Heart left ventricle (tissue), 16 donors: ENCODE measurements at regions not wholly inside any gene's neighbourhood (a gene's known extent, or its start where the extent isn't known, plus 50 kb on each side); places are given as distances from the start of the nearest gene placed in this dataset.
"Not testable (repeated sequence)": the region's sequence is repeated elsewhere in the genome, so short reads cannot be mapped to it uniquely, and the experiment has no call there.

Source experiments
- ATAC-seq, 4 donors: fragments of 200-7000 bp; cut with Tn5 transposase; one replicate each; pipeline ENCODE4 v1.9.1; 2020 to 2022; ENCODE audit warnings: moderate library complexity in 4 of 4, mild to moderate bottlenecking in 3 of 4, moderate number of reproducible peaks in 1 of 4
- DNase-seq, 5 donors: peaks; one replicate each; pipeline ENCODE4 v3.0.0-alpha.2; 2020
- H3K27ac ChIP-seq, 12 donors: fragments of 200-600 bp; sonication (generic) in 4 of 12; one replicate each; pipeline versions ENCODE4 v1.5.0 to v1.8.0; 2016 to 2022; ENCODE audit warnings: mild to moderate bottlenecking in 2 of 12
- H3K27me3 ChIP-seq, 9 donors: fragments of 200-600 bp; sonication (generic) in 2 of 9; one replicate each; pipeline versions ENCODE4 v1.5.1 to v1.8.0; 2016 to 2022; ENCODE audit warnings: mild to moderate bottlenecking in 3 of 9
- H3K36me3 ChIP-seq, 9 donors: fragments of 200-600 bp; sonication (generic) in 2 of 9; one replicate each; pipeline versions ENCODE4 v1.5.0 to v1.8.0; 2018 to 2022; ENCODE audit warnings: mild to moderate bottlenecking in 2 of 9
- H3K4me1 ChIP-seq, 12 donors: fragments of 200-600 bp; sonication (generic) in 4 of 12; one replicate each; pipeline versions ENCODE4 v1.5.0 to v1.8.0; 2016 to 2022; ENCODE audit warnings: mild to moderate bottlenecking in 3 of 12
- H3K4me3 ChIP-seq, 12 donors: fragments of 200-600 bp; sonication (generic) in 4 of 12; one replicate each; pipeline versions ENCODE4 v1.5.0 to v1.8.0; 2017 to 2022; ENCODE audit warnings: mild to moderate bottlenecking in 9 of 12, moderate library complexity in 4 of 12
- H3K9me3 ChIP-seq, 12 donors: fragments of 200-600 bp; sonication (generic) in 4 of 12; one replicate each; pipeline versions ENCODE4 v1.5.0 to v1.8.0; 2016 to 2022; ENCODE audit warnings: mild to moderate bottlenecking in 1 of 12
- CTCF ChIP-seq, 12 donors: fragments of 200-600 bp; sonication (generic) in 4 of 12; IDR thresholded peaks; one replicate each; pipeline versions ENCODE4 v1.5.0 to v1.8.0; 2018 to 2022; ENCODE audit warnings: antibody characterized with exemption in 12 of 12, mild to moderate bottlenecking in 5 of 12
- POLR2A ChIP-seq, 2 donors: fragments of 450-650 bp; IDR thresholded peaks; one replicate each; pipeline ENCODE4 v1.6.1; 2017; ENCODE audit warnings: antibody characterized with exemption in 2 of 2, mild to moderate bottlenecking in 2 of 2, moderate library complexity in 2 of 2
- WGBS, 4 donors: extraction: QIAGEN DNeasy Blood & Tissue Kit in 2 of 4; methylation state at CpG; one replicate each; pipeline versions ENCODE4 v1.1.5 to v1.1.7; 2013 to 2018; 5-methylcytosine and 5-hydroxymethylcytosine counted together
- intact Hi-C, 10 donors: fragments of 100-400 bp; cut with DNase I; formaldehyde crosslinking; loops; one replicate each; pipeline versions ENCODE4 v1.11.1 to v1.14.2; 2022
- donor health status: ischemic (EF 13 %, LVEDD 7.1; RV severe dilation, severe dysfunction).
- donor health status: healthy with polysubstance abuse.
- donor health status: DM: no; HTN: yes; CAD: no.
- donor health status: DM: no; HTN: no; CAD: no.
- donor health status: ischemic (EF 25% LVEDD 6.9; RV normal size, moderate dysfunction).
- donor health status: ischemic (EF 25% LVEDD 5.7; RV mildly dilated, moderate dysfunction).
- donor health status: healthy.
- donor health status: DM: yes; HTN: yes; CAD: no.
- donor health status: ischemic (EF 35%, LVEDD 5.7; RV mildly dilated, moderate dysfunction).
- donor health status: nonischemic (EF 11% LVEDD 7.7; RV severe dilation, severe dysfunction).
- donor health status: DM: yes; HTN: yes; CAD: no.
- donor health status: PGD.
- donor health status: ischemic (EF 29% LVEDD 5.4; RV normal size, mild dysfunction).
- donor health status: nonischemic (EF 23%, LVEDD 6.1; RV moderate dilation, normal function).

GRCh38 chr10:3874990-3875841 is 90.2 kb upstream of the KLF6 start:
- H3K27me3 ChIP-seq: no peaks in the 10 kb centered on the region
- DNase-seq: peak in 1 of 5 donors; percentile 39
- TF ChIP-seq CTCF (IDR thresholded peaks at IDR 0.05) (no peak), POLR2A (IDR thresholded peaks at IDR 0.05) (no peak)
- peak overlapping the region in 5 of 12 donors; percentile 20 to 83 (median 43) for H3K27ac ChIP-seq
- intact Hi-C loops: no loop called here
- no peaks in the 10 kb centered on the region for H3K9me3 ChIP-seq
- H3K4me3 ChIP-seq: peak overlapping the region in 1 of 12 donors; percentile 15
- peaks cover 0 to 57% (median 5%) of the 10 kb centered on the region in 12 donors for H3K4me1 ChIP-seq
- peak in 3 of 4 donors; percentile 41 to 78 (median 47) for ATAC-seq
- no peaks in the 10 kb centered on the region for H3K36me3 ChIP-seq
- WGBS, 4 donors: 65 to 75% (median 66%) methylated on average over 6 of the region's 6 CpGs

- DNase-seq, H3K9me3 ChIP-seq, H3K36me3 ChIP-seq, intact Hi-C loops, H3K27me3 ChIP-seq, ATAC-seq, H3K4me3 ChIP-seq: not testable (repeated sequence)
- Histone ChIP-seq H3K4me1 (peaks cover 0 to 60% (median 5%) of the 10 kb centered on the region in 12 donors), H3K27ac (peak overlapping the region in 4 of 12 donors; percentile 20 to 83 (median 46))
- WGBS, 4 donors: 80 to 94% (median 88%) methylated on average over 4 of the region's 4 CpGs
These were observed 89.6 kb upstream of the KLF6 start for GRCh38 chr10:3874610-3874989.

- Histone ChIP-seq H3K9me3 (no peaks in the 10 kb centered on the region), H3K27ac (peak overlapping the region in 5 of 12 donors; percentile 13 to 83 (median 44)), H3K4me1 (peaks cover 0 to 67% (median 7%) of the 10 kb centered on the region in 12 donors), H3K36me3 (no peaks in the 10 kb centered on the region), H3K4me3 (no peak overlapping the region), H3K27me3 (no peaks in the 10 kb centered on the region)
- TF ChIP-seq CTCF (IDR thresholded peaks at IDR 0.05): no peak
- TF ChIP-seq POLR2A (IDR thresholded peaks at IDR 0.05): no peak
- WGBS, 4 donors: 55 to 65% (median 60%) methylated on average over 7 of the region's 7 CpGs
- intact Hi-C loops: no loop called here
- DNase-seq: no peak
- peak in 3 of 4 donors; percentile 42 to 66 (median 64) for ATAC-seq
These were observed 88.9 kb upstream of the KLF6 start for GRCh38 chr10:3873728-3874461.

GRCh38 chr10:3872712-3873329 is 87.8 kb upstream of the KLF6 start:
- Histone ChIP-seq H3K4me3 (no peak overlapping the region), H3K4me1 (peaks cover 0 to 72% (median 6%) of the 10 kb centered on the region in 12 donors), H3K27me3 (no peaks in the 10 kb centered on the region), H3K9me3 (no peaks in the 10 kb centered on the region), H3K27ac (peak overlapping the region in 3 of 12 donors; percentile 31 to 83 (median 49)), H3K36me3 (no peaks in the 10 kb centered on the region)
- 91 to 94% (median 91%) methylated on average over 12 of the region's 12 CpGs for WGBS, 4 donors
- intact Hi-C loops: no loop called here
- TF ChIP-seq POLR2A (IDR thresholded peaks at IDR 0.05) (no peak), CTCF (IDR thresholded peaks at IDR 0.05) (no peak)
- no peak for DNase-seq
- ATAC-seq: no peak
